ENCODE measurements at regions not wholly inside any gene's neighbourhood (a gene's known extent, or its start where the extent isn't known, plus 50 kb on each side); places are given as distances from the start of the nearest gene placed in this dataset.
"Not testable (repeated sequence)": the region's sequence is repeated elsewhere in the genome, so short reads cannot be mapped to it uniquely, and the experiment has no call there.

- H3K36me3 ChIP-seq (ENCODE audit: insufficient read depth, low read length): no peaks in the 10 kb centered on the region
- peaks cover 5% of the 10 kb centered on the region for H3K4me1 ChIP-seq (ENCODE audit: low read length)
Observed at GRCh38 chr1:173257805-173258204, 50.7 kb upstream of the TNFSF4 start.

GRCh38 chr1:173258479-173259264 lies 51.5 kb upstream of the TNFSF4 start:
- Histone ChIP-seq H4K20me1 (ENCODE audit: insufficient read depth, low read depth, low read length) (no peaks in the 10 kb centered on the region), H3K9ac (ENCODE audit: low read length) (no peak overlapping the region), H3K4me1 (ENCODE audit: low read length) (peaks cover 5% of the 10 kb centered on the region), H3K9me2 (replicated peaks; ENCODE audit: insufficient read depth, low read length) (no peaks in the 10 kb centered on the region), H3K27ac (ENCODE audit: low read length) (no peak overlapping the region), H3K4me2 (ENCODE audit: low read depth, low read length, poor library complexity, severe bottlenecking) (no peak overlapping the region), H3K4me3 (ENCODE audit: low read length) (no peak overlapping the region), H2AFZ (ENCODE audit: low read length) (no peak overlapping the region), H3K36me3 (ENCODE audit: insufficient read depth, low read length) (no peaks in the 10 kb centered on the region), H3K79me2 (ENCODE audit: low read length) (no peaks in the 10 kb centered on the region), H3K27me3 (ENCODE audit: low read length) (no peaks in the 10 kb centered on the region), H3K9me3 (ENCODE audit: low read length) (no peaks in the 10 kb centered on the region)
- DNase-seq: no peak

More at GRCh38 chr1:173257805-173258204, 50.7 kb upstream of the TNFSF4 start:
- Histone ChIP-seq H2AFZ (ENCODE audit: low read length) (no peak overlapping the region), H3K27me3 (ENCODE audit: low read length) (no peaks in the 10 kb centered on the region), H3K9me3 (ENCODE audit: low read length) (no peaks in the 10 kb centered on the region), H3K27ac (ENCODE audit: low read length) (no peak overlapping the region), H3K4me2 (ENCODE audit: low read depth, low read length, poor library complexity, severe bottlenecking) (no peak overlapping the region), H4K20me1 (ENCODE audit: insufficient read depth, low read depth, low read length) (no peaks in the 10 kb centered on the region), H3K9ac (ENCODE audit: low read length) (no peak overlapping the region), H3K79me2 (ENCODE audit: low read length) (no peaks in the 10 kb centered on the region), H3K9me2 (replicated peaks; ENCODE audit: insufficient read depth, low read length) (no peaks in the 10 kb centered on the region), H3K4me3 (ENCODE audit: low read length) (no peak overlapping the region)
- DNase-seq: no peak

GRCh38 chr1:173260329-173260728 lies 53.2 kb upstream of the TNFSF4 start:
- not testable (repeated sequence) for H3K9ac ChIP-seq (ENCODE audit: low read length); H3K4me3 ChIP-seq (ENCODE audit: low read length); H3K9me2 ChIP-seq (replicated peaks; ENCODE audit: insufficient read depth, low read length); H3K79me2 ChIP-seq (ENCODE audit: low read length); H2AFZ ChIP-seq (ENCODE audit: low read length); H3K9me3 ChIP-seq (ENCODE audit: low read length); H3K27ac ChIP-seq (ENCODE audit: low read length); H3K27me3 ChIP-seq (ENCODE audit: low read length); H4K20me1 ChIP-seq (ENCODE audit: insufficient read depth, low read depth, low read length); H3K4me1 ChIP-seq (ENCODE audit: low read length); H3K36me3 ChIP-seq (ENCODE audit: insufficient read depth, low read length); DNase-seq; H3K4me2 ChIP-seq (ENCODE audit: low read depth, low read length, poor library complexity, severe bottlenecking)

GRCh38 chr1:173266841-173267240 lies 59.7 kb upstream of the TNFSF4 start:
- no peak overlapping the region for H2AFZ ChIP-seq (ENCODE audit: low read length)

GRCh38 chr1:173267453-173267945 lies 60.4 kb upstream of the TNFSF4 start:
- no peaks in the 10 kb centered on the region for H3K79me2 ChIP-seq (ENCODE audit: low read length)
- no peak overlapping the region for H3K4me3 ChIP-seq (ENCODE audit: low read length)
- DNase-seq: no peak
- H3K9ac ChIP-seq (ENCODE audit: low read length): no peak overlapping the region
- no peaks in the 10 kb centered on the region for H3K27me3 ChIP-seq (ENCODE audit: low read length)
- peaks cover 2% of the 10 kb centered on the region; the same call in 1 of the 2 replicates for H3K4me1 ChIP-seq (ENCODE audit: low read length)
- no peaks in the 10 kb centered on the region for H3K9me2 ChIP-seq (replicated peaks; ENCODE audit: insufficient read depth, low read length)
- no peak overlapping the region for H3K4me2 ChIP-seq (ENCODE audit: low read depth, low read length, poor library complexity, severe bottlenecking)
- no peak overlapping the region for H2AFZ ChIP-seq (ENCODE audit: low read length)
- H3K36me3 ChIP-seq (ENCODE audit: insufficient read depth, low read length): no peaks in the 10 kb centered on the region
- no peaks in the 10 kb centered on the region for H4K20me1 ChIP-seq (ENCODE audit: insufficient read depth, low read depth, low read length)
- H3K9me3 ChIP-seq (ENCODE audit: low read length): no peaks in the 10 kb centered on the region
- no peak overlapping the region for H3K27ac ChIP-seq (ENCODE audit: low read length)

More at GRCh38 chr1:173266841-173267240, 59.7 kb upstream of the TNFSF4 start:
- Histone ChIP-seq H3K27me3 (ENCODE audit: low read length) (no peaks in the 10 kb centered on the region), H3K9me2 (replicated peaks; ENCODE audit: insufficient read depth, low read length) (no peaks in the 10 kb centered on the region), H3K4me1 (ENCODE audit: low read length) (peaks cover 5% of the 10 kb centered on the region), H3K79me2 (ENCODE audit: low read length) (no peaks in the 10 kb centered on the region), H3K36me3 (ENCODE audit: insufficient read depth, low read length) (no peaks in the 10 kb centered on the region), H3K9ac (ENCODE audit: low read length) (no peak overlapping the region), H4K20me1 (ENCODE audit: insufficient read depth, low read depth, low read length) (no peaks in the 10 kb centered on the region), H3K9me3 (ENCODE audit: low read length) (no peaks in the 10 kb centered on the region), H3K4me2 (ENCODE audit: low read depth, low read length, poor library complexity, severe bottlenecking) (no peak overlapping the region), H3K27ac (ENCODE audit: low read length) (no peak overlapping the region), H3K4me3 (ENCODE audit: low read length) (no peak overlapping the region)
- DNase-seq: no peak

- Histone ChIP-seq H3K4me3 (ENCODE audit: low read length) (no peak overlapping the region), H3K4me2 (ENCODE audit: low read depth, low read length, poor library complexity, severe bottlenecking) (no peak overlapping the region), H3K9me3 (ENCODE audit: low read length) (no peaks in the 10 kb centered on the region), H3K79me2 (ENCODE audit: low read length) (no peaks in the 10 kb centered on the region), H4K20me1 (ENCODE audit: insufficient read depth, low read depth, low read length) (no peaks in the 10 kb centered on the region), H3K4me1 (ENCODE audit: low read length) (no peaks in the 10 kb centered on the region), H3K27me3 (ENCODE audit: low read length) (no peaks in the 10 kb centered on the region), H3K9me2 (replicated peaks; ENCODE audit: insufficient read depth, low read length) (no peaks in the 10 kb centered on the region), H3K27ac (ENCODE audit: low read length) (no peak overlapping the region), H3K9ac (ENCODE audit: low read length) (no peak overlapping the region), H3K36me3 (ENCODE audit: insufficient read depth, low read length) (no peaks in the 10 kb centered on the region), H2AFZ (ENCODE audit: low read length) (no peak overlapping the region)
- DNase-seq: no peak
Observed at GRCh38 chr1:173268261-173268660, 61.1 kb upstream of the TNFSF4 start.

GRCh38 chr1:173268786-173269277 lies 61.7 kb upstream of the TNFSF4 start:
- Histone ChIP-seq H3K4me3 (ENCODE audit: low read length) (no peak overlapping the region), H3K79me2 (ENCODE audit: low read length) (no peaks in the 10 kb centered on the region), H3K27me3 (ENCODE audit: low read length) (no peaks in the 10 kb centered on the region), H3K4me1 (ENCODE audit: low read length) (no peaks in the 10 kb centered on the region), H3K9me3 (ENCODE audit: low read length) (no peaks in the 10 kb centered on the region), H3K9ac (ENCODE audit: low read length) (no peak overlapping the region), H3K36me3 (ENCODE audit: insufficient read depth, low read length) (no peaks in the 10 kb centered on the region), H4K20me1 (ENCODE audit: insufficient read depth, low read depth, low read length) (no peaks in the 10 kb centered on the region), H3K27ac (ENCODE audit: low read length) (no peak overlapping the region), H2AFZ (ENCODE audit: low read length) (no peak overlapping the region), H3K4me2 (ENCODE audit: low read depth, low read length, poor library complexity, severe bottlenecking) (no peak overlapping the region), H3K9me2 (replicated peaks; ENCODE audit: insufficient read depth, low read length) (no peaks in the 10 kb centered on the region)
- DNase-seq: no peak

GRCh38 chr1:173269490-173270230 lies 62.5 kb upstream of the TNFSF4 start:
- Histone ChIP-seq H3K9me2 (replicated peaks; ENCODE audit: insufficient read depth, low read length) (no peaks in the 10 kb centered on the region), H3K4me2 (ENCODE audit: low read depth, low read length, poor library complexity, severe bottlenecking) (no peak overlapping the region), H3K4me3 (ENCODE audit: low read length) (no peak overlapping the region), H3K27me3 (ENCODE audit: low read length) (no peaks in the 10 kb centered on the region), H3K36me3 (ENCODE audit: insufficient read depth, low read length) (no peaks in the 10 kb centered on the region), H3K79me2 (ENCODE audit: low read length) (no peaks in the 10 kb centered on the region), H3K9me3 (ENCODE audit: low read length) (no peaks in the 10 kb centered on the region), H3K4me1 (ENCODE audit: low read length) (no peaks in the 10 kb centered on the region), H4K20me1 (ENCODE audit: insufficient read depth, low read depth, low read length) (no peaks in the 10 kb centered on the region), H3K27ac (ENCODE audit: low read length) (no peak overlapping the region), H2AFZ (ENCODE audit: low read length) (no peak overlapping the region), H3K9ac (ENCODE audit: low read length) (no peak overlapping the region)
- DNase-seq: no peak

Data from Karpas-422 (cell line).